ENCODE measurements at regions not wholly inside any gene's neighbourhood (a gene's known extent, or its start where the extent isn't known, plus 50 kb on each side); places are given as distances from the start of the nearest gene placed in this dataset.
"Not testable (repeated sequence)": the region's sequence is repeated elsewhere in the genome, so short reads cannot be mapped to it uniquely, and the experiment has no call there.

DNA sequence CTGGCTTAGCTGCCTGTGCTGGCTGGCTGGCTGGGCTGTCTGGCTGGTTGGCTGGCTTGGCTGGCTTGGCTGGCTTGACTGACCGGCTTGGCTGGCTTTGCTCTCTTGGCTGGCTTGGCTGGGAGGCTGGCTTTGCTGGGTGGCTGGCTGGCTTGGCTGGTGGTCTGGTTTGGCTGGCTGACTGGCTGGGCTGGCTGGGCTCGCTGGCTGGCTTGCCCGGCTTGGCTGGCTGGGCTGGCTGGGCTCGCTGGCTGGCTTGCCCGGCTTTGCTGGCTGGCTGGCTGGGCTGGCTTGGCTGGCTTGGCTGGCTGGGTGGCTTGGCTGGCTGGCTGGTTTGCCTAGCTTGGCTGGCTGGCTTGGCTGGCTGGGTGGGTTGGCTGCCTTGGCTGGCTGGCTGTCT lies 438.7 kb downstream of the GOLGA6L6 start:
- H3K9ac ChIP-seq (ENCODE audit: low read depth in 1 of 2, low read length in 2 of 2); H3K27ac ChIP-seq (ENCODE audit: low read depth in 1 of 2, low read length in 2 of 2); H3K36me3 ChIP-seq (ENCODE audit: control insufficient read depth in 4 of 4, insufficient read depth in 3 of 4, low read depth in 1 of 4, low read length in 3 of 4); H3K9me3 ChIP-seq (ENCODE audit: control insufficient read depth in 4 of 4, low read length in 3 of 4); H3K27me3 ChIP-seq (ENCODE audit: control insufficient read depth in 4 of 4, insufficient read depth in 4 of 4, low read length in 3 of 4); H3K4me1 ChIP-seq (ENCODE audit: control insufficient read depth in 4 of 4, insufficient read depth in 4 of 4, low read length in 3 of 4); H3K4me3 ChIP-seq (ENCODE audit: low read depth in 1 of 3, low read length in 3 of 3): not testable (repeated sequence)
- peak; percentile 32 for DNase-seq (ENCODE audit: low spot score)
- WGBS = 88% methylated on average over 5 of the region's 5 CpGs

DNA sequence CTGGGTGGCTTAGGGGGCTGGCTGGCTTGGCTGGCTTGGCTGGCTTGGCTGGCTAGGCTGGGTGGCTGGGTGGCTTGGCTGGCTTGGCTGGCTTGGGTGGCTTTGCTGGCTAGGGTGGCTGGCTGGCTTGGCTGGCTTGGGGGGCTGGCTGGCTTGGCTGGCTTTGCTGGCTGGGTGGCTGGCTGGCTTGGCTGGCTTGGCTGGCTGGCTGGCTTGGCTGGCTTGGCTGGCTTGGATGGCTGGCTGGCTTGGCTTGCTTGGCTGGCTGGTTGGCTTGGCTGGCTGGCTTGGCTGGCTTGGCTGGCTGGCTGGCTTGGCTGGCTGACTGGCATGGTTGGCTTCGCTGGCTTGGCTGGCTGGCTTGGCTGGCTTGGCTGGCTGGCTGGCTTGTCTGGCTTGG lies 439.4 kb downstream of the GOLGA6L6 start:
- H3K9ac ChIP-seq (ENCODE audit: low read depth in 1 of 2, low read length in 2 of 2); H3K4me1 ChIP-seq (ENCODE audit: control insufficient read depth in 4 of 4, insufficient read depth in 4 of 4, low read length in 3 of 4); H3K36me3 ChIP-seq (ENCODE audit: control insufficient read depth in 4 of 4, insufficient read depth in 3 of 4, low read depth in 1 of 4, low read length in 3 of 4); H3K4me3 ChIP-seq (ENCODE audit: low read depth in 1 of 3, low read length in 3 of 3); H3K9me3 ChIP-seq (ENCODE audit: control insufficient read depth in 4 of 4, low read length in 3 of 4); DNase-seq (ENCODE audit: low spot score); H3K27ac ChIP-seq (ENCODE audit: low read depth in 1 of 2, low read length in 2 of 2); H3K27me3 ChIP-seq (ENCODE audit: control insufficient read depth in 4 of 4, insufficient read depth in 4 of 4, low read length in 3 of 4): not testable (repeated sequence)
- 58% methylated on average over 1 of the region's 1 CpG for WGBS

DNA sequence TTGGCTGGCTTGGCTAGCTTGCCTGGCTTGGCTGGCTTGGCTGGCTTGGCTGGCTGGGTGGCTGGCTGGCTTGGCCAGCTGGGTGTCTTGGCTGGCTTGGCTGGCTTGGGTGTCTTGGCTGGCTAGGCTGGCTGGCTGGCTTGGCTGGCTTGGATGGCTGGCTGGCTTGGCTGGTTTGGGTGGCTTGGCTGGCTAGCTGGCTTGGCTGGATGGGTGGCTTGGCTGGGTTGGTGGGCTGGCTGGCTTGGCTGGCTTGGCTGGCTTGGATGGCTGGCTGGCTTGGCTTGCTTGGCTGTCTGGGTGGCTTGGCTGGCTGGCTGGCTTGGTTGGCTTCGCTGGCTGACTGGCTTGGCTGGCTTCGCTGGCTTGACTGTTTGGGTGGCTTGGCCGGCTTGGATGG lies 440.3 kb downstream of the GOLGA6L6 start:
- not testable (repeated sequence) for H3K27me3 ChIP-seq (ENCODE audit: control insufficient read depth in 4 of 4, insufficient read depth in 4 of 4, low read length in 3 of 4); H3K27ac ChIP-seq (ENCODE audit: low read depth in 1 of 2, low read length in 2 of 2); H3K9me3 ChIP-seq (ENCODE audit: control insufficient read depth in 4 of 4, low read length in 3 of 4); H3K9ac ChIP-seq (ENCODE audit: low read depth in 1 of 2, low read length in 2 of 2); H3K36me3 ChIP-seq (ENCODE audit: control insufficient read depth in 4 of 4, insufficient read depth in 3 of 4, low read depth in 1 of 4, low read length in 3 of 4); H3K4me3 ChIP-seq (ENCODE audit: low read depth in 1 of 3, low read length in 3 of 3); H3K4me1 ChIP-seq (ENCODE audit: control insufficient read depth in 4 of 4, insufficient read depth in 4 of 4, low read length in 3 of 4); DNase-seq (ENCODE audit: low spot score)
- WGBS = no CpG with 5 or more reads among the region's 3 CpGs

DNA sequence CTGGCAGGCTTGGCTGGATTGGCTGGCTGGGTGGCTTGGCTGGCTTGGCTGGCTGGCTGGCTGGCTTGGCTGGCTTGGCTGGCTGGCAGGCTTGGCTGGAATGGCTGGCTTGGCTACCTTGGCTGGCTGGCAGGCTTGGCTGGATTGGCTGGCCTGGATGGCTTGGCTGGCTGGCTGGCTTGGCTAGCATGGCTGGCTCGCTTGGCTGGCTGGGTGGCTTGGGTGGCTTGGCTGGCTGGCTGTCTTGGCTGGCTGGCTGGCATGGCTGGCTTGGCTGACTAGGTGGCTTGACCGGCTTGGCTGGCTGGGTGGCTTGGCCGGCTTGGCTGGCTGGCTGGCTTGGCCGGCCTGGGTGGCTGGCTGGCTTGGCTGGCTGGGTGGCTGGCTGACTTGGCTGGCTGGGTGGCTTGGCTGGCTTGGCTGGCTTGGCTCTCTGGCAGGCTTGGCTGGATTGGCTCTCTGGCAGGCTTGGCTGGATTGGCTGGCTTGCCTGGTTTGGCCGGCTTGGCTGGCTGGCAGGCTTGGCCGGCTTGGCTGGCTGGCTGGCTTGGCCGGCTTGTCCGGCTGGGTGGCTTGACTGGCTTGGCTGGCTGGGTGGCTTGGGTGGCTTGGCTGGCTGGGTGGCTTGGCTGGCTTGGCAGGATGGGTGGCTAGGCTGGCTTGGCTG lies 440.9 kb downstream of the GOLGA6L6 start:
- H3K4me3 ChIP-seq (ENCODE audit: low read depth in 1 of 3, low read length in 3 of 3); H3K4me1 ChIP-seq (ENCODE audit: control insufficient read depth in 4 of 4, insufficient read depth in 4 of 4, low read length in 3 of 4); H3K27me3 ChIP-seq (ENCODE audit: control insufficient read depth in 4 of 4, insufficient read depth in 4 of 4, low read length in 3 of 4); DNase-seq (ENCODE audit: low spot score); H3K36me3 ChIP-seq (ENCODE audit: control insufficient read depth in 4 of 4, insufficient read depth in 3 of 4, low read depth in 1 of 4, low read length in 3 of 4); H3K27ac ChIP-seq (ENCODE audit: low read depth in 1 of 2, low read length in 2 of 2); H3K9ac ChIP-seq (ENCODE audit: low read depth in 1 of 2, low read length in 2 of 2); H3K9me3 ChIP-seq (ENCODE audit: control insufficient read depth in 4 of 4, low read length in 3 of 4): not testable (repeated sequence)
- WGBS = no CpG with 5 or more reads among the region's 8 CpGs

DNA sequence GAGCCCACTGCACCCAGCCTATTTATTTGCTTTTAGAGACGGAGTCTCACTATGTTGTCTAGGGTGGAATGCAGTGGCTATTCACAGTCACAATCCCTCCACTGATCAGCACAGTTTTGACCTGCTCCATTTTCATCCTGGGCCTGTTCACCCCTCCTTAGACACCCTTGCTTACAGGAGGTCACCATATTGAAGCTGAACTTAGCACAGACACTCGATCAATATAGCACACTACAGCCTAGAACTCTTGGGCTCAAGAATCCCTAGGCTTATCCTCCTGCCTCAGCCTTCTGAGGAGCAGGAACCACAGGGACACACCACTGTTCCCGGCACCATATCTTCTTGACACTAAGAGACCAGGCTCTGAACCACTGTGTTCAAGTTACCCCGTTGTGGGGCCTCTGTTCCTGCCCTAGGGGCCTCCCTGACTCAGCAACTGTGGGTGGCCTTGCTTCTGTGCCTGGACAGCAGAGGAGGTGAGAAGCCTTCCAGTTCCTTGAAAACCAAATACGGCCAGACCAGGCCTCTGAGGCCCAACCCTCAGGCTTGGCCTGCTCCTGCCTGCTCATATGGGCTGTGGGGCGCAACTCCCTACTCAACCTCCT lies 445.8 kb downstream of the GOLGA6L6 start:
- not testable (repeated sequence) for H3K9me3 ChIP-seq (ENCODE audit: control insufficient read depth in 4 of 4, low read length in 3 of 4); DNase-seq (ENCODE audit: low spot score); H3K9ac ChIP-seq (ENCODE audit: low read depth in 1 of 2, low read length in 2 of 2); H3K4me1 ChIP-seq (ENCODE audit: control insufficient read depth in 4 of 4, insufficient read depth in 4 of 4, low read length in 3 of 4); H3K4me3 ChIP-seq (ENCODE audit: low read depth in 1 of 3, low read length in 3 of 3); H3K27me3 ChIP-seq (ENCODE audit: control insufficient read depth in 4 of 4, insufficient read depth in 4 of 4, low read length in 3 of 4); H3K27ac ChIP-seq (ENCODE audit: low read depth in 1 of 2, low read length in 2 of 2); H3K36me3 ChIP-seq (ENCODE audit: control insufficient read depth in 4 of 4, insufficient read depth in 3 of 4, low read depth in 1 of 4, low read length in 3 of 4)
- 69% methylated on average over 5 of the region's 6 CpGs for WGBS

DNA sequence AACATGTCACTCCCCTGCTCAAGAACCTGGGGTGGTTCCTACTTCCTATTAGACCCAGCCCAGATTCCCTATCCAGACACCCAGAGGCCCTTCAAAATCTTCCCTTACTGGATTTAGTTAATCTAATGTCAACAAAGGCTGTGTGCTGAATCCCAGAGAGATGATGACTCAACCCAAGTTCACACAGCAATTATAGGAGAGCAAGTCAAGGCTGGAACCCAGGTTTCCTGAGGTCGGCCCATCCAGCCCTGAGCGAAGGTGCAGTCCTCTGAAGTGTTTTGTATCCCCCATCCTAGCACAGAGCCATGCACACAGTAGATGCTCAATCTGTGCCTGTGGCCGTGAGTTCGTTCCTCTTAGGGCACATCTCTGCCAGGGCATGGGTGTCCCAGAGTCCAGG lies 452.1 kb downstream of the GOLGA6L6 start:
- 74% methylated on average over 2 of the region's 4 CpGs for WGBS
- H3K4me3 ChIP-seq (ENCODE audit: low read depth in 1 of 3, low read length in 3 of 3); DNase-seq (ENCODE audit: low spot score); H3K9ac ChIP-seq (ENCODE audit: low read depth in 1 of 2, low read length in 2 of 2); H3K9me3 ChIP-seq (ENCODE audit: control insufficient read depth in 4 of 4, low read length in 3 of 4); H3K27me3 ChIP-seq (ENCODE audit: control insufficient read depth in 4 of 4, insufficient read depth in 4 of 4, low read length in 3 of 4); H3K4me1 ChIP-seq (ENCODE audit: control insufficient read depth in 4 of 4, insufficient read depth in 4 of 4, low read length in 3 of 4); H3K36me3 ChIP-seq (ENCODE audit: control insufficient read depth in 4 of 4, insufficient read depth in 3 of 4, low read depth in 1 of 4, low read length in 3 of 4); H3K27ac ChIP-seq (ENCODE audit: low read depth in 1 of 2, low read length in 2 of 2): not testable (repeated sequence)

DNA sequence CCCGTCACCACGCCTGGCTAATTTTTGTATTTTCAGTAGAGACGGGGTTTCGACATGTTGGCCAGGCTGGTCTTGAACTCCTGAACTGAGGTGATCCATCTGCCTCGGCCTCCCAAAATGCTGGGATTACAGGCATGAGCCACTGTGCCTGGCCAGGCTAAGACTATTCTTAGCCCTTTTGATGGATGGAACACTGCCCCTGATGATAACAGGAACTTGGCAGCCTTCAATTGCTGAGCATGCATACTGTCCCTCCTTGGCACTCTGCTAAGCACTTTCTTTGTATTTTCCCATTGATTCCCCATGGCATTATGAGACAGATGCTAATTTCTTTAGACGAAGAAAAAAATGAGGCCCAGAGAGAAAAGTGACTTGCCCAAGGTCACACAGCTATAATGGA lies 457.6 kb downstream of the GOLGA6L6 start:
- not testable (repeated sequence) for DNase-seq (ENCODE audit: low spot score); H3K4me3 ChIP-seq (ENCODE audit: low read depth in 1 of 3, low read length in 3 of 3); H3K4me1 ChIP-seq (ENCODE audit: control insufficient read depth in 4 of 4, insufficient read depth in 4 of 4, low read length in 3 of 4); H3K27me3 ChIP-seq (ENCODE audit: control insufficient read depth in 4 of 4, insufficient read depth in 4 of 4, low read length in 3 of 4); H3K36me3 ChIP-seq (ENCODE audit: control insufficient read depth in 4 of 4, insufficient read depth in 3 of 4, low read depth in 1 of 4, low read length in 3 of 4); H3K27ac ChIP-seq (ENCODE audit: low read depth in 1 of 2, low read length in 2 of 2); H3K9ac ChIP-seq (ENCODE audit: low read depth in 1 of 2, low read length in 2 of 2); H3K9me3 ChIP-seq (ENCODE audit: control insufficient read depth in 4 of 4, low read length in 3 of 4)
- WGBS = no CpG with 5 or more reads among the region's 6 CpGs

DNA sequence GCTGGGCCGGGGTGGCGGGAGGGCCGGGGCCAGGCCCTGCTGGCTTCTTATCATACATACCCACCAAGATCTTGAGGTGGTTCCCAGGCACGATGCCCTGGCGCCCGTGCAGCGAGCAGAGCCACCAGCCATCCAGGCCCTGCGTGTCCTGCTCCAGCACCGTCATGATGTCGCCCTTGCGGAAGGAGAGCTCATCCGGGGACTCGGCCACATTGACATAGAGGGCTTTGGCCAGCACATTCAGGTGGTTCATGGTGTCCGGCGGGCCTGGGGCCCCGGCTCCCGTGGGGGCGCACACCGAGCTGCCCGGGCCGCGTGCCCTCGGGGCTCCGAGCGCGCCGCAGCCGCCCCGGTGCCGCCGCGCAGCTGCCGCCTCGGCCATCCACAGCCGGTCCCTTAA lies 467.5 kb downstream of the GOLGA6L6 start:
- not testable (repeated sequence) for H3K4me3 ChIP-seq (ENCODE audit: low read depth in 1 of 3, low read length in 3 of 3); H3K9me3 ChIP-seq (ENCODE audit: control insufficient read depth in 4 of 4, low read length in 3 of 4); H3K4me1 ChIP-seq (ENCODE audit: control insufficient read depth in 4 of 4, insufficient read depth in 4 of 4, low read length in 3 of 4); H3K36me3 ChIP-seq (ENCODE audit: control insufficient read depth in 4 of 4, insufficient read depth in 3 of 4, low read depth in 1 of 4, low read length in 3 of 4); H3K9ac ChIP-seq (ENCODE audit: low read depth in 1 of 2, low read length in 2 of 2); H3K27me3 ChIP-seq (ENCODE audit: control insufficient read depth in 4 of 4, insufficient read depth in 4 of 4, low read length in 3 of 4); H3K27ac ChIP-seq (ENCODE audit: low read depth in 1 of 2, low read length in 2 of 2)
- peak; percentile 10 for DNase-seq (ENCODE audit: low spot score)
- 91% methylated on average over 21 of the region's 35 CpGs for WGBS

DNA sequence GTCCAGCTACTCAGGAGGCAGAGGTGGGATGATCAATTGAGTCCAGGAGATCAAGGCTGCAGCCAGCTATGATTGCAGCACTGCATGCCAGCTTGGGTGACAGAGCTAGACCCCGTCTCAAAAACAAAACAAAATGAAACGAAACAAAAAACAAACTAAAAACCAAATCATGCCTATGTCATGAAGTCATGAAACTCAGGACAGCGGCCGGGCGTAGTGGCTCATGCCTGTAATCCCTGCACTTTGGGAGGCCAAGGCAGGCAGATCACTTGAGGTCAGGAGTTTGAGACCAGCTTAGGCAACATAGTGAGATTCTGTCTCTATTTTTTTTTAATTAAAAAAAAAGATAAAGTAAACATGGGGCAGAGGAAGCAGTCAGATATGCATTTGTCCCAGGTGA lies 472.6 kb downstream of the GOLGA6L6 start:
- not testable (repeated sequence) for H3K9me3 ChIP-seq (ENCODE audit: control insufficient read depth in 4 of 4, low read length in 3 of 4); H3K4me3 ChIP-seq (ENCODE audit: low read depth in 1 of 3, low read length in 3 of 3); H3K27ac ChIP-seq (ENCODE audit: low read depth in 1 of 2, low read length in 2 of 2); DNase-seq (ENCODE audit: low spot score); H3K4me1 ChIP-seq (ENCODE audit: control insufficient read depth in 4 of 4, insufficient read depth in 4 of 4, low read length in 3 of 4); H3K9ac ChIP-seq (ENCODE audit: low read depth in 1 of 2, low read length in 2 of 2); H3K27me3 ChIP-seq (ENCODE audit: control insufficient read depth in 4 of 4, insufficient read depth in 4 of 4, low read length in 3 of 4); H3K36me3 ChIP-seq (ENCODE audit: control insufficient read depth in 4 of 4, insufficient read depth in 3 of 4, low read depth in 1 of 4, low read length in 3 of 4)
- 75% methylated on average over 4 of the region's 5 CpGs for WGBS

All from liver (tissue), 6 donors.